Transverse colon (tissue), 4 donors: ENCODE measurements at regions not wholly inside any gene's neighbourhood (a gene's known extent, or its start where the extent isn't known, plus 50 kb on each side); places are given as distances from the start of the nearest gene placed in this dataset.
"Not testable (repeated sequence)": the region's sequence is repeated elsewhere in the genome, so short reads cannot be mapped to it uniquely, and the experiment has no call there.

Experiments used
- DNase-seq: peaks from one replicate; pipeline ENCODE4 v3.0.0-alpha.2; 2019
- H3K27ac ChIP-seq, 4 donors: fragments of 200-600 bp; sonication (generic); 2 replicates each; pipeline ENCODE4 v1.5.1; 2016 to 2018; ENCODE audit warnings: inconsistent platforms in 4 of 4
- H3K27me3 ChIP-seq: fragments of 200-600 bp; sonication (generic); 2 replicates; pipeline ENCODE4 v1.5.1; 2017; ENCODE audit warnings: inconsistent platforms
- H3K36me3 ChIP-seq, 4 donors: fragments of 200-600 bp; sonication (generic); 2 replicates each; pipeline ENCODE4 v1.5.1; 2017 to 2019; ENCODE audit warnings: inconsistent platforms in 4 of 4
- H3K4me1 ChIP-seq, 4 donors: fragments of 200-600 bp; sonication (generic); 2 replicates each; pipeline ENCODE4 v1.5.1; 2017 to 2020; ENCODE audit warnings: inconsistent platforms in 4 of 4
- H3K4me3 ChIP-seq, 4 donors: fragments of 200-600 bp; sonication (generic); 1 replicate in 1 of 4; 2 replicates in 3 of 4; pipeline versions ENCODE4 v1.5.1 to v1.6.1; 2017 to 2019; ENCODE audit warnings: inconsistent platforms in 4 of 4
- H3K9me3 ChIP-seq, 2 donors: fragments of 200-600 bp; sonication (generic); 2 replicates each; pipeline ENCODE4 v1.5.1; 2017 to 2019; ENCODE audit warnings: inconsistent platforms in 2 of 2
- CTCF ChIP-seq, 5 experiments: fragments of 200-600 bp in 3 of 5; fragments of 450-650 bp in 2 of 5; sonication (generic) in 3 of 5; IDR thresholded peaks; 1 replicate in 2 of 5; 2 replicates in 3 of 5; pipeline ENCODE4 v1.5.1; 2016 to 2017; ENCODE audit warnings: antibody characterized with exemption in 5 of 5, inconsistent platforms in 3 of 5, mild to moderate bottlenecking in 2 of 5, moderate library complexity in 1 of 5
- EP300 ChIP-seq: sonication (generic); formaldehyde crosslinking; IDR thresholded peaks from one replicate; pipeline ENCODE4 v1.6.1; 2017; ENCODE audit warnings: antibody characterized with exemption, low read depth
- POLR2A ChIP-seq: fragments of 450-650 bp; IDR thresholded peaks from one replicate; pipeline ENCODE4 v1.6.1; 2016; ENCODE audit warnings: antibody characterized with exemption, mild to moderate bottlenecking, moderate library complexity
- POLR2AphosphoS5 ChIP-seq, 3 donors: sonication (generic); formaldehyde crosslinking; IDR thresholded peaks; one replicate each; pipeline ENCODE4 v1.6.1; 2016; ENCODE audit warnings: antibody characterized with exemption in 3 of 3
- WGBS, 2 donors: methylation state at CpG; one replicate each; pipeline ENCODE4 v1.1.5; 2018; ENCODE audit warnings: low coverage in 1 of 2; 5-methylcytosine and 5-hydroxymethylcytosine counted together
- in situ Hi-C, 4 donors: fragments of 200-750 bp; cut with MboI; loops; one replicate each; pipeline versions ENCODE4 v1.15.0 to v1.15.1; 2017; ENCODE audit warnings: low sequenced_read_pairs in 3 of 4, low pct_ligation_motif_present in 1 of 4, low pct_unique_long_range_greater_than_20kb in 1 of 4
- intact Hi-C: fragments of 100-400 bp; cut with DNase I; formaldehyde crosslinking; loops from one replicate; pipeline ENCODE4 v1.15.1; 2023; ENCODE audit warnings: low total_unique reads

DNA sequence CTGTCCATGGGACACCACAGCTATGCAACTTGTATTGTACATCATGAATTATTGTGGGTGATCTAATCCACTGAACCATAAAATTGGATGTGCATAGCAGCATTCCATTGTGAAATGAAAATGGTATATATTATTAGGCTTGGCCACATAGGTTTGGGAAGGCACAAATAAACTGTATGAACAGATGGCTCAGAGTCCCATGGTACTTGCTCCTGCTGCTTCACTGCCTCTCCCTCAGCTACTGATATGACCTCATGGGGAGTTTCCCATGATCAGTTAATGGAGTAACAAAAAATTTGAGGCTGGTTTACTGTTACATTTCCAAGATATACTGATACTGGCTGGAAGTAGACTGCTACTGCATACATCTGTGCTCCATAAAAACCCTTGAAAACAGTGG lies 152.7 kb upstream of the NEGR1 start:
- H3K4me3 ChIP-seq, result no peak overlapping the region
- no peaks in the 10 kb centered on the region for H3K27me3 ChIP-seq
- H3K36me3 ChIP-seq, result no peaks in the 10 kb centered on the region
- intact Hi-C loops, result no loop called here
- no peak overlapping the region for H3K27ac ChIP-seq
- H3K4me1 ChIP-seq, result no peaks in the 10 kb centered on the region
- no peaks in the 10 kb centered on the region for H3K9me3 ChIP-seq
- DNase-seq, result no peak
- no peak for TF ChIP-seq POLR2A
- in situ Hi-C loops, result no loop called here

DNA sequence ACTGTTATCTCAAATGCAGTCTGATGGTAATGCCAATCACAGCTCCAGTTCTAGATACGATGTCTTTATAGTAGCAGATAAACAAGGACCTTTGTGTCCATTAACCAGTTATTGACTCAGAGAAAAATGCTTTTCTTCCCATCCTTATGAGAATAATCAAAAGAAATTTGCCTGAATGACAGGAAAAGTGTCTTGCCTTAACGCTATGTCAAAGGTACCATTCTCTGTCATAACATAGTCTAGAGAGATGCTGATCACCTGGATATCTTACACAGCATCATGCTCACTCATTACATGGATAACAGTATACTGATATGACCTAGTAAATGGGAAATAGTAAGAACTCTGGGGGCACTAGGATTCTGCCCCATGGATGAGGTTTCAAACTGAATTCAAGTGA lies 151.7 kb upstream of the NEGR1 start:
- Histone ChIP-seq H3K36me3 (no peaks in the 10 kb centered on the region), H3K27me3 (no peaks in the 10 kb centered on the region), H3K27ac (no peak overlapping the region), H3K4me1 (no peaks in the 10 kb centered on the region), H3K4me3 (no peak overlapping the region), H3K9me3 (no peaks in the 10 kb centered on the region)
- no peak for DNase-seq
- in situ Hi-C loops (no loop called here), intact Hi-C loops (no loop called here)
- 70 to 73% methylated on average over 2 of the region's 2 CpGs for WGBS, 2 donors
- no peak for TF ChIP-seq EP300
- no peak for TF ChIP-seq CTCF (IDR thresholded peaks at IDR 0.05)
- no peak for TF ChIP-seq POLR2A
- TF ChIP-seq POLR2AphosphoS5 (IDR thresholded peaks at IDR 0.05), result no peak

GRCh38 chr1:72433591-72433990 lies 151.3 kb upstream of the NEGR1 start:
- TF ChIP-seq CTCF (IDR thresholded peaks at IDR 0.05) (no peak), EP300 (no peak), POLR2AphosphoS5 (IDR thresholded peaks at IDR 0.05) (no peak), POLR2A (no peak)
- Histone ChIP-seq H3K4me1 (no peaks in the 10 kb centered on the region), H3K27ac (no peak overlapping the region), H3K9me3 (peaks cover 0 to 2% of the 10 kb centered on the region in 2 donors), H3K27me3 (no peaks in the 10 kb centered on the region), H3K36me3 (no peaks in the 10 kb centered on the region), H3K4me3 (no peak overlapping the region)
- in situ Hi-C loops, result no loop called here
- DNase-seq, result no peak
- intact Hi-C loops, result no loop called here
- 50% methylated on average over 2 of the region's 2 CpGs; no CpG with 5 or more reads in 1 of the 2 donors for WGBS, 2 donors

DNA sequence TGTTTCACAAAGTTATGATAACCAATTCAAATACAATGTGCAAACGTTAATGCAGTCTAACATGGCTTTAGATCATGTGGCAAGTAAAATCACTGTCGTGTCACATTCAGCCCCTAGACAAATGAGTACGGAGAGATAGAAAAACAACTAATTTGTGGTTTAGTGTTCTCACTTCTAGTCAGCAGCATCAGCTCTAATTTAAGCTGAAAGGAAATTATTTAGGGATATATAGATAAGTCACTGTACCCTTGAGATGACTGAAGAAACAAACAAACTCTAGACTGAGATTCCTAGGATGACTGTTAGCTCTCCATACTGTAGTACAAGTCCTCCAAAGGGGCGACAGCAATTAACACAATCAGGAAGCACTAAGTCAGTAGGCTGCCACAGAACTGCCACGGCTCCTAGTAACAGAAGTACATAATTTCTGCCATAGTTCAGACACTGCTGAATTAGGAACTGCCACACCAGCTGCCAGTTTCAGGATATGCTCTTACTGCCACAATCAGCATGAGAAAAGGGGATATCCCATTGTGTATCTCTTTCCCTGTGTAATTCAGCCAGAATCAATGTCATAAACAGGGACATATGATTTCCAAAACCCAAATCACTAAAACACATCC lies 150.4 kb upstream of the NEGR1 start:
- H3K4me3 ChIP-seq, result no peak overlapping the region
- H3K36me3 ChIP-seq, result no peaks in the 10 kb centered on the region
- WGBS, 2 donors, result 58 to 75% methylated on average over 3 to 5 of the region's 5 CpGs
- DNase-seq, result no peak
- H3K27ac ChIP-seq, result no peak overlapping the region
- no peaks in the 10 kb centered on the region for H3K4me1 ChIP-seq
- intact Hi-C loops, result no loop called here
- TF ChIP-seq EP300 (no peak), POLR2AphosphoS5 (IDR thresholded peaks at IDR 0.05) (no peak), CTCF (IDR thresholded peaks at IDR 0.05) (no peak), POLR2A (no peak)
- H3K27me3 ChIP-seq, result no peaks in the 10 kb centered on the region
- in situ Hi-C loops, result no loop called here
- peaks cover 0 to 4% of the 10 kb centered on the region in 2 donors for H3K9me3 ChIP-seq

DNA sequence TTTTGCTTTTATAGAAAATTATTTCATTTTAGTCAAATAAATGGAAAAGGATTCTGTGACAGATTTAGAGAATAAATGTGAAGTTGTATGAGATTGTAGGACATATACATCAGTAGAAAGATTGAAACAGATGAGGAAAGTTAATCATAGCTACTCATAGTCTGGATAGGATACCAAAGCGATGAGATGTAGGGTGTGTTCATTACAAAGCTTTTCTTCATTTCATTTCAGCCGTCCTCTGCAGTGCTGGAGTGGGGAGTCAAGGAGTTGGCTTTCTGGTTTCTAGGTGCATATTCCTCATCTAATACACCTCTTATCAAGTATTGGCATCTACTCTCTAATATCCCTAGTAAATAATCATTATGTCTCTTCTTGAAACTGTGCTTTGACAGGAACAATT lies 149.5 kb upstream of the NEGR1 start:
- no peak overlapping the region for H3K4me3 ChIP-seq

GRCh38 chr1:72428276-72428675 lies 145.9 kb upstream of the NEGR1 start:
- H3K27ac ChIP-seq, H3K9me3 ChIP-seq, H3K36me3 ChIP-seq, H3K27me3 ChIP-seq, intact Hi-C loops, in situ Hi-C loops, H3K4me3 ChIP-seq, H3K4me1 ChIP-seq, DNase-seq: not testable (repeated sequence)
- 97% methylated on average over 7 of the region's 7 CpGs; no CpG with 5 or more reads in 1 of the 2 donors for WGBS, 2 donors

More for the DNA sequence above, 149.5 kb upstream of the NEGR1 start:
- no peaks in the 10 kb centered on the region for H3K36me3 ChIP-seq
- no peaks in the 10 kb centered on the region for H3K4me1 ChIP-seq
- TF ChIP-seq CTCF (IDR thresholded peaks at IDR 0.05) (no peak), EP300 (no peak), POLR2A (no peak), POLR2AphosphoS5 (IDR thresholded peaks at IDR 0.05) (no peak)
- no peak for DNase-seq
- WGBS, 2 donors, result 80 to 84% methylated on average over 2 of the region's 2 CpGs
- in situ Hi-C loops, result no loop called here
- no peak overlapping the region for H3K27ac ChIP-seq
- no peaks in the 10 kb centered on the region for H3K27me3 ChIP-seq
- intact Hi-C loops, result no loop called here
- peaks cover 0 to 4% of the 10 kb centered on the region in 2 donors for H3K9me3 ChIP-seq
